CD14-positive monocyte (primary cell): ENCODE measurements at regions not wholly inside any gene's neighbourhood (a gene's known extent, or its start where the extent isn't known, plus 50 kb on each side); places are given as distances from the start of the nearest gene placed in this dataset.

Experiments used
- DNase-seq, 3 donors: peaks; one replicate each; pipeline ENCODE4 v3.0.0-alpha.2; 2011 to 2022
- H2AFZ ChIP-seq: 2 replicates; pipeline ENCODE4 v1.6.0; 2012; ENCODE audit warnings: mild to moderate bottlenecking, low read depth, low read length, inconsistent platforms; ENCODE audit not compliant: insufficient read depth, poor library complexity, severe bottlenecking
- H3K27ac ChIP-seq, 2 donors: 1 replicate in 1 of 2; 2 replicates in 1 of 2; pipeline ENCODE4 v1.5.1; 2012 to 2013; ENCODE audit warnings: low read length in 2 of 2, control low read depth in 1 of 2, inconsistent platforms in 1 of 2, low read depth in 1 of 2, mild to moderate bottlenecking in 1 of 2
- H3K27me3 ChIP-seq, 2 donors: one replicate each; pipeline versions ENCODE4 v1.6.0 to v1.6.1; 2011 to 2013; ENCODE audit warnings: low read length in 2 of 2; ENCODE audit not compliant: control insufficient read depth in 2 of 2, insufficient read depth in 2 of 2
- H3K36me3 ChIP-seq, 2 donors: replicated peaks in 1 of 2; 1 replicate in 1 of 2; 2 replicates in 1 of 2; pipeline versions ENCODE4 v1.5.1 to v1.6.1; 2012 to 2013; ENCODE audit warnings: low read length in 2 of 2, control low read depth in 1 of 2, inconsistent platforms in 1 of 2, mild to moderate bottlenecking in 1 of 2; ENCODE audit not compliant: insufficient read depth in 2 of 2, control insufficient read depth in 1 of 2
- H3K4me1 ChIP-seq, 2 donors: 1 replicate in 1 of 2; 2 replicates in 1 of 2; pipeline versions ENCODE4 v1.5.1 to v1.6.1; 2012 to 2013; ENCODE audit warnings: low read length in 2 of 2, control low read depth in 1 of 2, inconsistent platforms in 1 of 2, mild to moderate bottlenecking in 1 of 2, moderate library complexity in 1 of 2; ENCODE audit not compliant: insufficient read depth in 2 of 2, control insufficient read depth in 1 of 2
- H3K4me2 ChIP-seq: replicated peaks from 2 replicates; pipeline ENCODE3; 2012; ENCODE audit warnings: low read length, moderate library complexity, mild to moderate bottlenecking; ENCODE audit not compliant: poor library complexity, severe bottlenecking; ENCODE audit errors: extremely low read depth
- H3K4me3 ChIP-seq, 3 experiments: fragments of 200-600 bp in 1 of 3; sonication (generic) in 1 of 3; replicated peaks in 1 of 3; 1 replicate in 2 of 3; 2 replicates in 1 of 3; pipeline ENCODE4 v1.5.1; 2011 to 2013; ENCODE audit warnings: low read length in 3 of 3, mild to moderate bottlenecking in 3 of 3, control low read depth in 2 of 3, low read depth in 2 of 3, inconsistent platforms in 1 of 3, moderate library complexity in 1 of 3
- H3K79me2 ChIP-seq: 2 replicates; pipeline ENCODE4 v1.6.0; 2012; ENCODE audit warnings: mild to moderate bottlenecking, control low read depth, inconsistent platforms, low read length, moderate library complexity; ENCODE audit not compliant: insufficient read depth
- H3K9ac ChIP-seq: 2 replicates; pipeline ENCODE4 v1.6.0; 2017; ENCODE audit warnings: low read length, mild to moderate bottlenecking; ENCODE audit not compliant: insufficient read depth, poor library complexity, severe bottlenecking
- H3K9me3 ChIP-seq, 2 donors: replicated peaks in 1 of 2; 1 replicate in 1 of 2; 2 replicates in 1 of 2; pipeline versions ENCODE4 v1.5.1 to v1.6.1; 2012 to 2013; ENCODE audit warnings: low read length in 2 of 2, control low read depth in 1 of 2; ENCODE audit not compliant: control insufficient read depth in 1 of 2, insufficient read depth in 1 of 2
- H4K20me1 ChIP-seq: 2 replicates; pipeline ENCODE4 v1.6.0; 2012; ENCODE audit warnings: mild to moderate bottlenecking, low read length, control low read depth, moderate library complexity; ENCODE audit not compliant: insufficient read depth
- H3K27ac Mint-ChIP-seq, 7 donors: one replicate each; pipeline ENCODE4 v1.8.0; 2020; ENCODE audit warnings: mild to moderate bottlenecking in 7 of 7, mixed read lengths in 7 of 7, moderate library complexity in 6 of 7, inconsistent platforms in 2 of 7
- H3K27me3 Mint-ChIP-seq, 3 donors: one replicate each; pipeline ENCODE4 v1.8.0; 2021 to 2022; ENCODE audit warnings: low read depth in 3 of 3, mild to moderate bottlenecking in 3 of 3, mixed read lengths in 3 of 3, moderate library complexity in 3 of 3, inconsistent platforms in 1 of 3
- H3K36me3 Mint-ChIP-seq, 2 donors: one replicate each; pipeline ENCODE4 v1.8.0; 2020; ENCODE audit warnings: mixed read lengths in 2 of 2, inconsistent platforms in 1 of 2, mild to moderate bottlenecking in 1 of 2
- H3K4me1 Mint-ChIP-seq: one replicate; pipeline ENCODE4 v1.8.0; 2020; ENCODE audit warnings: mild to moderate bottlenecking, mixed read lengths
- H3K4me3 Mint-ChIP-seq, 2 donors: one replicate each; pipeline ENCODE4 v1.8.0; 2020; ENCODE audit warnings: mild to moderate bottlenecking in 2 of 2, mixed read lengths in 2 of 2, moderate library complexity in 1 of 2
- H3K9me3 Mint-ChIP-seq, 7 donors: one replicate each; pipeline ENCODE4 v1.8.0; 2020 to 2022; ENCODE audit warnings: mixed read lengths in 7 of 7, mild to moderate bottlenecking in 6 of 7, moderate library complexity in 6 of 7, inconsistent platforms in 2 of 7
- WGBS: methylation state at CpG from one replicate; pipeline ENCODE4 v1.1.5; 2013; ENCODE audit warnings: missing lambda C conversion rate; ENCODE audit not compliant: insufficient coverage; 5-methylcytosine and 5-hydroxymethylcytosine counted together
- intact Hi-C, 2 donors: fragments of 100-400 bp; cut with micrococcal nuclease; formaldehyde crosslinking; loops; one replicate each; pipeline versions ENCODE4 v1.15.0 to v1.15.1; 2023
- TF ChIP-seq, protein P1 (sequence below): fragments of 200-600 bp; IDR thresholded peaks from one replicate; pipeline ENCODE4 v1.8.0; 2022; ENCODE audit warnings: antibody characterized with exemption, mild to moderate bottlenecking

DNA sequence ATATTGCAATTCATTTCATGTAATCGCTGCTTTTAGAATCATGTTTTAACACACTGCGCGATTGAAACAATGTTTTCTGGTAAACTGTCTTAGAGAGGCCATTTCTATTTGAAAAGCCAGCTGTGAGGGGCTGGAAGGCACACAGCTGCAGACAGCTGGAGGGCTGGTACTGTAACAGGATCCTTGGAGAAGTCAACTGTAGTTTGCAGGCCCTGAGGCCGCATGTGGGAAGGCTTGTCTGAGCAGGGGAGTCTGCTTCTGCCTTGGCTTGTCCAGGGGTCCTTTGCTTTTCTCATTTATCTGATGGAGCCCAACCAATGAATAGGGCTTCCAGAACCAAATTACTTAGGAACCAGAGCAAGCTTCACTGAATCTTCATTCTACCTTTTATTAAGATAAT lies 313.5 kb downstream of the BLID start:
- Histone ChIP-seq H3K79me2 (no peaks in the 10 kb centered on the region), H3K4me1 (no peaks in the 10 kb centered on the region), H3K9ac (no peak overlapping the region), H3K27me3 (no peaks in the 10 kb centered on the region), H2AFZ (no peak overlapping the region), H3K4me2 (no peak overlapping the region), H3K9me3 (no peaks in the 10 kb centered on the region), H3K4me3 (no peak overlapping the region), H3K27ac (no peak overlapping the region), H4K20me1 (no peaks in the 10 kb centered on the region), H3K36me3 (no peaks in the 10 kb centered on the region)
- TF ChIP-seq, protein P1, sequence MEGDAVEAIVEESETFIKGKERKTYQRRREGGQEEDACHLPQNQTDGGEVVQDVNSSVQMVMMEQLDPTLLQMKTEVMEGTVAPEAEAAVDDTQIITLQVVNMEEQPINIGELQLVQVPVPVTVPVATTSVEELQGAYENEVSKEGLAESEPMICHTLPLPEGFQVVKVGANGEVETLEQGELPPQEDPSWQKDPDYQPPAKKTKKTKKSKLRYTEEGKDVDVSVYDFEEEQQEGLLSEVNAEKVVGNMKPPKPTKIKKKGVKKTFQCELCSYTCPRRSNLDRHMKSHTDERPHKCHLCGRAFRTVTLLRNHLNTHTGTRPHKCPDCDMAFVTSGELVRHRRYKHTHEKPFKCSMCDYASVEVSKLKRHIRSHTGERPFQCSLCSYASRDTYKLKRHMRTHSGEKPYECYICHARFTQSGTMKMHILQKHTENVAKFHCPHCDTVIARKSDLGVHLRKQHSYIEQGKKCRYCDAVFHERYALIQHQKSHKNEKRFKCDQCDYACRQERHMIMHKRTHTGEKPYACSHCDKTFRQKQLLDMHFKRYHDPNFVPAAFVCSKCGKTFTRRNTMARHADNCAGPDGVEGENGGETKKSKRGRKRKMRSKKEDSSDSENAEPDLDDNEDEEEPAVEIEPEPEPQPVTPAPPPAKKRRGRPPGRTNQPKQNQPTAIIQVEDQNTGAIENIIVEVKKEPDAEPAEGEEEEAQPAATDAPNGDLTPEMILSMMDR, result no peak
- intact Hi-C loops, result no loop called here
- Mint-ChIP-seq H3K27ac (no peak overlapping the region), H3K4me3 (no peak overlapping the region), H3K36me3 (no peaks in the 10 kb centered on the region), H3K9me3 (peaks cover 2 to 10% (median 8%) of the 10 kb centered on the region in 7 donors), H3K27me3 (peaks cover 0 to 4% (median 4%) of the 10 kb centered on the region in 3 donors), H3K4me1 (no peaks in the 10 kb centered on the region)
- no peak for DNase-seq
- WGBS, result 100% methylated on average over 3 of the region's 4 CpGs

DNA sequence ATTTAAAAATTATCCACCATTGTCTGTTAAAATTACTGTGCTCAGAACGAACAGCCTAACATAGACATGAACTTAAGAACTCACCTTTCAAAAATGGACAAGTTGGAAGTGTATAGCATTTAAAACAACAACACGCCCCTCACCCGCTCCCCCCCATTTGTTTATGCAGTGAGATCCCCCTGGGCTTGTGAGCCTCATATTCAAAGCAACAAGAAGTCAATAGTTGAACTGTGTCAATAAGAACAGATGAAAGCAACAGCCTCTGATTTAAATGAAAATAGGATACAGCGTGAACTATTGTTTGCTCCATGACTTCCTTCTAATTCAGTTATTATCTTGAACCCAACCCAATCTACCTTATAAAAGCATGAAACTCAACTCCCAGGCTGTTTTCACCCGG lies 314.2 kb downstream of the BLID start:
- H3K27ac Mint-ChIP-seq, result no peak overlapping the region
- H3K36me3 ChIP-seq, result no peaks in the 10 kb centered on the region
- H3K4me1 ChIP-seq, result no peaks in the 10 kb centered on the region
- no peaks in the 10 kb centered on the region for H4K20me1 ChIP-seq
- 94% methylated on average over 3 of the region's 5 CpGs for WGBS
- no peaks in the 10 kb centered on the region for H3K36me3 Mint-ChIP-seq
- H3K79me2 ChIP-seq, result no peaks in the 10 kb centered on the region
- TF ChIP-seq, protein P1, result no peak
- no peak for DNase-seq
- intact Hi-C loops, result no loop called here
- no peak overlapping the region for H3K27ac ChIP-seq
- no peak overlapping the region for H2AFZ ChIP-seq
- H3K27me3 Mint-ChIP-seq, result peaks cover 0 to 4% (median 4%) of the 10 kb centered on the region in 3 donors
- H3K9ac ChIP-seq, result no peak overlapping the region
- no peak overlapping the region for H3K4me3 ChIP-seq
- no peak overlapping the region for H3K4me2 ChIP-seq
- H3K4me3 Mint-ChIP-seq, result no peak overlapping the region
- H3K9me3 Mint-ChIP-seq, result peaks cover 2 to 11% (median 8%) of the 10 kb centered on the region in 7 donors
- H3K27me3 ChIP-seq, result no peaks in the 10 kb centered on the region
- H3K4me1 Mint-ChIP-seq, result no peaks in the 10 kb centered on the region
- no peaks in the 10 kb centered on the region for H3K9me3 ChIP-seq
